Kidney (tissue), 13 donors: ENCODE measurements at regions not wholly inside any gene's neighbourhood (a gene's known extent, or its start where the extent isn't known, plus 50 kb on each side); places are given as distances from the start of the nearest gene placed in this dataset.
A peak's percentile ranks its signal among the peaks of the same experiment; 100 is the strongest.

ENCODE experiments used
- DNase-seq, 5 donors: peaks; one replicate each; pipeline ENCODE4 v3.0.0-alpha.2; 2013 to 2020
- FAIRE-seq: peaks from 2 replicates; lab custom pipeline; 2012; peaks lifted over from hg19 to GRCh38; lab: Jason Lieb, UNC
- H3K27ac ChIP-seq, 2 donors: one replicate each; pipeline ENCODE4 v1.7.0; 2013; ENCODE audit warnings: low read depth in 2 of 2, low read length in 2 of 2, inconsistent platforms in 1 of 2
- H3K27me3 ChIP-seq: one replicate; pipeline ENCODE4 v1.7.1; 2013; ENCODE audit warnings: low read length, inconsistent platforms; ENCODE audit not compliant: control insufficient read depth, insufficient read depth
- H3K36me3 ChIP-seq, 3 donors: one replicate each; pipeline versions ENCODE4 v1.7.0 to v1.7.1; 2013; ENCODE audit warnings: low read length in 3 of 3, control low read depth in 1 of 3, inconsistent platforms in 1 of 3; ENCODE audit not compliant: insufficient read depth in 3 of 3, control insufficient read depth in 2 of 3
- H3K4me1 ChIP-seq, 3 donors: one replicate each; pipeline versions ENCODE4 v1.7.0 to v1.7.1; 2013; ENCODE audit warnings: low read length in 3 of 3, inconsistent platforms in 1 of 3, low read depth in 1 of 3; ENCODE audit not compliant: control insufficient read depth in 2 of 3, insufficient read depth in 2 of 3
- H3K4me3 ChIP-seq, 3 donors: one replicate each; pipeline versions ENCODE4 v1.7.0 to v1.8.1; 2013; ENCODE audit warnings: low read length in 3 of 3, control low read depth in 1 of 3, inconsistent platforms in 1 of 3
- H3K9ac ChIP-seq, 3 donors: one replicate each; pipeline versions ENCODE4 v1.7.0 to v1.7.1; 2013; ENCODE audit warnings: low read length in 3 of 3, control low read depth in 1 of 3, inconsistent platforms in 1 of 3
- H3K9me3 ChIP-seq, 3 donors: one replicate each; pipeline versions ENCODE4 v1.7.0 to v1.7.1; 2013; ENCODE audit warnings: low read length in 3 of 3, control low read depth in 1 of 3, inconsistent platforms in 1 of 3; ENCODE audit not compliant: control insufficient read depth in 2 of 3, insufficient read depth in 1 of 3
- CTCF ChIP-seq: IDR thresholded peaks from 3 replicates; pipeline ENCODE4 v1.5.1; 2012; ENCODE audit warnings: mild to moderate bottlenecking, moderate library complexity, borderline replicate concordance; ENCODE audit not compliant: insufficient read depth; ENCODE audit errors: extremely low read depth
- intact Hi-C: fragments of 100-400 bp; cut with DNase I; formaldehyde crosslinking; loops from one replicate; pipeline ENCODE4 v1.11.1; 2022
- donor health status: control.
- donor health status: control.
- donor health status: control.
- donor health status: control.
- donor health status: control.
- donor health status: DM: yes; HTN: yes; CAD: no.
- donor health status: Normal renal cell carcinoma (clear cell type).

- H3K27ac ChIP-seq, result peak overlapping the region in 1 of 2 donors; percentile 82
- peaks cover 4 to 12% (median 11%) of the 10 kb centered on the region in 3 donors for H3K4me1 ChIP-seq
- intact Hi-C loops, result no loop called here
- no peak overlapping the region for H3K4me3 ChIP-seq
- H3K27me3 ChIP-seq, result no peaks in the 10 kb centered on the region
- FAIRE-seq (no peak), DNase-seq (peak in 3 of 5 donors; percentile 55 to 88 (median 87))
- TF ChIP-seq CTCF, result no peak
- H3K9me3 ChIP-seq, result no peaks in the 10 kb centered on the region
- H3K9ac ChIP-seq, result no peak overlapping the region
- no peaks in the 10 kb centered on the region for H3K36me3 ChIP-seq
Measured at GRCh38 chr2:100196786-100197494, 54.5 kb upstream of the AFF3 start.

DNA sequence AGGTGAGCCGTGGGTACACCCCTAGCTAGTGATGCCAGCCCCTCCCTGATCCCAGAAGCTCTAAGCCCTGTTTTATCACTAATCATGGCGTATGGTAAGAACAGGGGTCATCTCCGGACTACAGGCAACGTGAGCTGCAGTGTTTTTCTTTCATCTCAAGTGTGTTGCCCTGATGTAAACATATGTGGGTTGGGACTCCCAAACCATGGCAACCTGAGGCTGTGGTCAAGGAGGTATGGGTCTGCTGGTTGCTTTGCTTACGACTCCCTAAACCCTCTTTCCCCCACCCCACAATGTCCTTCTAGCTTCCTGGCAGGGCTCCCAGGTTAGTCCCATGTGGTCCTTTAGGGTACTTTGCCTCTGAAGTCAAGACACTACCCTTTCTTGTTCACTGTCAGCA lies 53.6 kb upstream of the AFF3 start:
- Histone ChIP-seq H3K4me3 (no peak overlapping the region), H3K27me3 (no peaks in the 10 kb centered on the region), H3K27ac (no peak overlapping the region), H3K36me3 (no peaks in the 10 kb centered on the region), H3K4me1 (peaks cover 4 to 12% (median 11%) of the 10 kb centered on the region in 3 donors), H3K9me3 (no peaks in the 10 kb centered on the region), H3K9ac (no peak overlapping the region)
- TF ChIP-seq CTCF, result no peak
- DNase-seq (peak in 1 of 5 donors; percentile 18), FAIRE-seq (no peak)
- intact Hi-C loops, result no loop called here

DNA sequence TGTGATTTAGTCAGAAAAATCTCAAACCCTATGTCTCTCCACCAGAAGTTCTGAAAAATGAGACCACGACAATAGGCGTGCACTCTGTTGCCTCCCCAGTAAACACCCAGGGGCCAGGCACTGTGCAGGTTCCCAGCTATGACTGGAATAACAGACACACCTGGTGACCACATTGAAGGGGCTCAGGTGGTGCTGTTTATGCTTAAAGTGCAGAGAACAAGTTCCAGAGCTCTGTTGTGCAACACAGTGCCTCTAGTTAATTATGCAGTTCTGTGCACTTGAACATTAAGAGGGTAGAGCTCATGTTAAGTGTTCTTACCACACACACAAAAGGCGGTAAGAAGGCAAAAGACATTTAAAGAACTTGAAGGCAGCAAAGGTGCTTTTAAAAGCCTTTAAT lies 52.6 kb upstream of the AFF3 start:
- no peak for DNase-seq
- H3K4me1 ChIP-seq, result peaks cover 4 to 12% (median 11%) of the 10 kb centered on the region in 3 donors

More for the DNA sequence above, 52.6 kb upstream of the AFF3 start:
- no peaks in the 10 kb centered on the region for H3K36me3 ChIP-seq
- no peak overlapping the region for H3K9ac ChIP-seq
- no peak for TF ChIP-seq CTCF
- H3K27me3 ChIP-seq, result no peaks in the 10 kb centered on the region
- H3K27ac ChIP-seq, result no peak overlapping the region
- FAIRE-seq, result no peak
- H3K4me3 ChIP-seq, result no peak overlapping the region
- intact Hi-C loops, result no loop called here
- H3K9me3 ChIP-seq, result no peaks in the 10 kb centered on the region
